SK-N-SH (cell line): ENCODE measurements at regions not wholly inside any gene's neighbourhood (a gene's known extent, or its start where the extent isn't known, plus 50 kb on each side); places are given as distances from the start of the nearest gene placed in this dataset.

ENCODE experiments used
- CTCF ChIA-PET: fragments of 300-600, 350-600 bp; formaldehyde crosslinking; extraction: SDS; loops from one replicate; lab custom pipeline; 2021; lab: Yijun Ruan, JAX
- POLR2A ChIA-PET: fragments of 350-600 bp; sonication (Branson Sonifier 250); formaldehyde crosslinking; extraction: SDS; loops from one replicate; lab custom pipeline; 2020; ENCODE audit warnings: antibody characterized with exemption, inconsistent platforms; lab: Yijun Ruan, JAX
- DNase-seq: peaks from one replicate; pipeline ENCODE4 v3.0.0; 2012
- H2AFZ ChIP-seq: fragments of 200-600 bp; sonication (generic); 2 replicates; pipeline ENCODE4 v1.8.1; 2016; ENCODE audit warnings: antibody characterized with exemption, mild to moderate bottlenecking, low read depth
- H3F3A ChIP-seq: fragments of 200-600 bp; sonication (generic); replicated peaks from 2 replicates; pipeline ENCODE3; 2016; ENCODE audit warnings: antibody characterized with exemption, mild to moderate bottlenecking; ENCODE audit not compliant: insufficient read depth
- H3K27ac ChIP-seq, 2 experiments: fragments of 200-500 bp in 1 of 2; fragments of 200-600 bp in 1 of 2; sonication (Bioruptor generic) in 1 of 2; sonication (generic), shearing (Covaris generic) in 1 of 2; 2 replicates each; pipeline versions ENCODE4 v1.5.1 to v1.6.1; 2014 to 2016; ENCODE audit warnings: low read depth in 2 of 2, inconsistent platforms in 1 of 2, low read length in 1 of 2, mild to moderate bottlenecking in 1 of 2, mixed read lengths in 1 of 2
- H3K27me3 ChIP-seq: fragments of 200-600 bp; sonication (generic), shearing (Covaris generic); 2 replicates; pipeline ENCODE4 v1.6.1; 2016; ENCODE audit warnings: mixed run types; ENCODE audit not compliant: insufficient read depth
- H3K36me3 ChIP-seq, 2 experiments: fragments of 200-500 bp in 1 of 2; fragments of 200-600 bp in 1 of 2; sonication (Bioruptor generic) in 1 of 2; sonication (generic) in 1 of 2; replicated peaks in 1 of 2; 2 replicates each; pipeline versions ENCODE3 to v1.5.1; 2014 to 2016; ENCODE audit warnings: low read length in 1 of 2, mild to moderate bottlenecking in 1 of 2; ENCODE audit not compliant: insufficient read depth in 2 of 2, control insufficient read depth in 1 of 2
- H3K4me1 ChIP-seq, 2 experiments: fragments of 200-500 bp in 1 of 2; fragments of 200-600 bp in 1 of 2; sonication (Bioruptor generic) in 1 of 2; sonication (generic), shearing (Covaris generic) in 1 of 2; 2 replicates each; pipeline versions ENCODE4 v1.5.1 to v1.6.1; 2014 to 2016; ENCODE audit warnings: low read depth in 1 of 2, low read length in 1 of 2, mixed run types in 1 of 2; ENCODE audit not compliant: insufficient read depth in 2 of 2, control insufficient read depth in 1 of 2
- H3K4me2 ChIP-seq: fragments of 200-600 bp; sonication (generic), shearing (Covaris generic); 2 replicates; pipeline ENCODE4 v1.6.1; 2017; ENCODE audit warnings: mixed run types
- H3K4me3 ChIP-seq, 2 experiments: fragments of 200-500 bp in 1 of 2; fragments of 200-600 bp in 1 of 2; sonication (Bioruptor generic) in 1 of 2; sonication (generic), shearing (Covaris generic) in 1 of 2; 2 replicates each; pipeline versions ENCODE4 v1.5.1 to v1.8.1; 2014 to 2016; ENCODE audit warnings: low read depth in 2 of 2, inconsistent platforms in 1 of 2, low read length in 1 of 2, mild to moderate bottlenecking in 1 of 2, mixed read lengths in 1 of 2, moderate library complexity in 1 of 2
- H3K79me2 ChIP-seq: fragments of 200-600 bp; sonication (generic); 2 replicates; pipeline ENCODE4 v1.8.1; 2017; ENCODE audit warnings: mild to moderate bottlenecking; ENCODE audit not compliant: insufficient read depth
- H3K9ac ChIP-seq: fragments of 200-600 bp; sonication (generic); 2 replicates; pipeline ENCODE4 v1.6.1; 2017; ENCODE audit warnings: mixed run types
- H3K9me2 ChIP-seq: fragments of 200-600 bp; sonication (generic); 2 replicates; pipeline ENCODE4 v1.6.1; 2017; ENCODE audit warnings: mixed run types
- H3K9me3 ChIP-seq: fragments of 200-600 bp; sonication (generic); 2 replicates; pipeline ENCODE4 v1.6.1; 2017; ENCODE audit warnings: mixed run types, mild to moderate bottlenecking, moderate library complexity
- H4K20me1 ChIP-seq: fragments of 200-600 bp; sonication (generic); 2 replicates; pipeline ENCODE4 v1.6.1; 2017; ENCODE audit warnings: mild to moderate bottlenecking, mixed run types; ENCODE audit not compliant: insufficient read depth
- CTCF ChIP-seq: fragments of 200-600 bp; sonication (generic); IDR thresholded peaks from 2 replicates; pipeline ENCODE4 v1.6.1; 2017; ENCODE audit warnings: antibody characterized with exemption, mild to moderate bottlenecking, moderate library complexity
- ELF1 ChIP-seq: IDR thresholded peaks from 2 replicates; pipeline ENCODE4 v1.4.0; 2012
- EZH2phosphoT487 ChIP-seq: fragments of 200-600 bp; sonication (generic); IDR thresholded peaks from 2 replicates; pipeline ENCODE4 v1.6.1; 2017; ENCODE audit warnings: low read depth, mixed run types, mild to moderate bottlenecking, antibody characterized with exemption, moderate library complexity, borderline replicate concordance
- FOXJ3 ChIP-seq: sonication (generic); formaldehyde crosslinking; IDR thresholded peaks from 2 replicates; pipeline ENCODE4 v1.5.1; 2020; ENCODE audit warnings: mild to moderate bottlenecking, missing genetic modification reagents
- FOXM1 ChIP-seq: IDR thresholded peaks from 2 replicates; pipeline ENCODE4 v1.4.0; 2012; ENCODE audit warnings: low read depth, mild to moderate bottlenecking
- GABPA ChIP-seq: IDR thresholded peaks from 2 replicates; pipeline ENCODE4 v1.4.0; 2012; ENCODE audit warnings: low read depth, mild to moderate bottlenecking
- GATA2 ChIP-seq: sonication (generic); formaldehyde crosslinking; IDR thresholded peaks from 2 replicates; pipeline ENCODE4 v1.5.0; 2020; ENCODE audit warnings: mild to moderate bottlenecking, missing genetic modification reagents
- JUND ChIP-seq: IDR thresholded peaks from 2 replicates; pipeline ENCODE4 v1.4.0; 2012
- MAX ChIP-seq: IDR thresholded peaks from 2 replicates; pipeline ENCODE4 v1.4.0; 2012; ENCODE audit warnings: low read depth
- MEF2A ChIP-seq: IDR thresholded peaks from 2 replicates; pipeline ENCODE4 v1.4.0; 2012; ENCODE audit warnings: low read depth, borderline replicate concordance
- NFIC ChIP-seq: IDR thresholded peaks from 2 replicates; pipeline ENCODE4 v1.4.0; 2012; ENCODE audit warnings: borderline replicate concordance
- POLR2AphosphoS5 ChIP-seq: IDR thresholded peaks from 2 replicates; pipeline ENCODE4 v1.6.1; 2012; ENCODE audit warnings: low read depth, low read length
- RAD21 ChIP-seq: IDR thresholded peaks from 2 replicates; pipeline ENCODE4 v1.6.1; 2012; ENCODE audit warnings: mild to moderate bottlenecking, low read length
- REST ChIP-seq: IDR thresholded peaks from 2 replicates; pipeline ENCODE4 v1.6.1; 2012; ENCODE audit warnings: mild to moderate bottlenecking, low read depth, low read length, moderate library complexity
- RFX5 ChIP-seq: IDR thresholded peaks from 2 replicates; pipeline ENCODE4 v1.6.1; 2012; ENCODE audit warnings: mild to moderate bottlenecking, improper control_type of control experiment, low read length
- RXRA ChIP-seq: IDR thresholded peaks from 2 replicates; pipeline ENCODE4 v1.4.0; 2012; ENCODE audit warnings: low read depth, mild to moderate bottlenecking, borderline replicate concordance
- SIN3A ChIP-seq: IDR thresholded peaks from 2 replicates; pipeline ENCODE4 v1.6.1; 2012; ENCODE audit warnings: low read depth, mild to moderate bottlenecking, low read length, moderate library complexity, borderline replicate concordance
- SMC3 ChIP-seq: IDR thresholded peaks from 2 replicates; pipeline ENCODE4 v1.6.1; 2012; ENCODE audit warnings: low read depth, low read length, improper control_type of control experiment
- TAF1 ChIP-seq: IDR thresholded peaks from 2 replicates; pipeline ENCODE4 v1.6.1; 2012; ENCODE audit warnings: low read depth, mild to moderate bottlenecking, low read length, moderate library complexity, borderline replicate concordance
- USF1 ChIP-seq: IDR thresholded peaks from 2 replicates; pipeline ENCODE4 v1.4.0; 2012; ENCODE audit warnings: low read depth, borderline replicate concordance
- YY1 ChIP-seq: IDR thresholded peaks from 2 replicates; pipeline ENCODE4 v1.4.0; 2012; ENCODE audit warnings: low read depth, mild to moderate bottlenecking
- whole genome bisulfite sequencing: methylation state at CpG from one replicate; pipeline ENCODE4 v1.1.6; 2017; ENCODE audit warnings: low lambda C conversion rate; 5-methylcytosine and 5-hydroxymethylcytosine counted together

- Histone ChIP-seq H3K9me3 (no peaks in the 10 kb centered on the region), H4K20me1 (peaks cover 43% of the 10 kb centered on the region), H3K27me3 (no peaks in the 10 kb centered on the region), H2AFZ (no peak overlapping the region), H3K9me2 (no peaks in the 10 kb centered on the region), H3K79me2 (peaks cover 33% of the 10 kb centered on the region; the same call in 1 of the 2 replicates), H3K4me2 (no peak overlapping the region), H3K4me3 (no peak overlapping the region), H3K27ac (no peak overlapping the region), H3K36me3 (peaks cover 28 to 36% of the 10 kb centered on the region in 2 experiments), H3K9ac (no peak overlapping the region)
- no peak for DNase-seq
- POLR2A ChIA-PET: no interaction called here
- 95% methylated on average over 39 of the region's 42 CpGs for WGBS
- CTCF ChIA-PET: no interaction called here
- TF ChIP-seq FOXJ3 (CRISPR knock-in tag) (no peak), GATA2 (CRISPR knock-in tag) (no peak), JUND (no peak), SMC3 (no peak), YY1 (no peak), SIN3A (no peak), TAF1 (no peak), POLR2AphosphoS5 (no peak), MEF2A (no peak), EZH2phosphoT487 (no peak), ELF1 (no peak), RFX5 (no peak), CTCF (no peak), GABPA (no peak), RAD21 (no peak)
- TF ChIP-seq, all 33 proteins: peak for 0
- Histone ChIP-seq H3F3A (no peaks in the 10 kb centered on the region), H3K4me1 (peaks cover 0 to 23% of the 10 kb centered on the region in 2 experiments; a peak in 1 of 4 replicates)
These were observed 88.3 kb downstream of the NCOR2 start for GRCh38 chr12:124478985-124479645.

- H2AFZ ChIP-seq: no peak overlapping the region
- no peak for TF ChIP-seq USF1
- no peak for TF ChIP-seq MEF2A
- TF ChIP-seq YY1: no peak
- TF ChIP-seq NFIC: no peak
- no peak for TF ChIP-seq REST
- TF ChIP-seq FOXM1: no peak
- no peak for TF ChIP-seq RXRA
- TF ChIP-seq MAX: no peak
- no peak overlapping the region for H3K9ac ChIP-seq
- no peaks in the 10 kb centered on the region for H3K27me3 ChIP-seq
- ChIA-PET POLR2A (no interaction called here), CTCF (interaction anchor here (1.5 kb wide), 1 partner anchor 288 kb away, joined by 3 read pairs; no protein-coding TSS in a partner anchor)
- H3K9me2 ChIP-seq: no peaks in the 10 kb centered on the region
- H3K36me3 ChIP-seq: peaks cover 35 to 37% of the 10 kb centered on the region in 2 experiments
- H3K4me1 ChIP-seq: peaks cover 0 to 23% of the 10 kb centered on the region in 2 experiments; a peak in 1 of 4 replicates
- DNase-seq: no peak
- no peak overlapping the region for H3K27ac ChIP-seq
- H3K4me3 ChIP-seq: no peak overlapping the region
- WGBS: 92% methylated on average over 9 of the region's 9 CpGs
- H3K4me2 ChIP-seq: no peak overlapping the region
- no peaks in the 10 kb centered on the region for H3K9me3 ChIP-seq
- H3K79me2 ChIP-seq: peaks cover 30% of the 10 kb centered on the region; the same call in 1 of the 2 replicates
- peaks cover 36% of the 10 kb centered on the region for H4K20me1 ChIP-seq
- H3F3A ChIP-seq: no peaks in the 10 kb centered on the region
These were observed 89.0 kb downstream of the NCOR2 start for GRCh38 chr12:124478416-124478815.
